ENCODE measurements at regions not wholly inside any gene's neighbourhood (a gene's known extent, or its start where the extent isn't known, plus 50 kb on each side); places are given as distances from the start of the nearest gene placed in this dataset.

GRCh38 chr12:62170241-62170640 lies 90.0 kb upstream of the USP15 start:
- ChIA-PET CTCF (ENCODE audit: low intra/inter-chr PET ratio) (no interaction called here), POLR2A (interaction anchor here (1.7 kb wide), 1 partner anchor 11 kb away, joined by 3 read pairs; no protein-coding TSS in a partner anchor)
- ATAC-seq (no peak), FAIRE-seq (no peak), DNase-seq (ENCODE audit: extremely low read depth in 1 of 4, low spot score in 3 of 4) (no peak)
- H3K4me2 ChIP-seq (ENCODE audit: insufficient read depth, low read length), result no peak overlapping the region
- no peaks in the 10 kb centered on the region for H3K9me3 ChIP-seq (replicated peaks; ENCODE audit: control insufficient read depth, insufficient read depth, low read depth, low read length)
- WGBS (ENCODE audit: insufficient coverage, low coverage, missing lambda C conversion rate), result 0% methylated on average over 1 of the region's 1 CpG
- in situ Hi-C loops (cut with MboI) (no loop called here), intact Hi-C loops (cut with micrococcal nuclease) (no loop called here)
- H3K36me3 ChIP-seq (ENCODE audit: control insufficient read depth, insufficient read depth, low read length), result no peaks in the 10 kb centered on the region
- H2AFZ ChIP-seq (ENCODE audit: low read depth, low read length), result no peak overlapping the region
- no peaks in the 10 kb centered on the region for H3K79me2 ChIP-seq (ENCODE audit: control insufficient read depth, insufficient read depth, low read length)
- no peak overlapping the region for H3K27ac ChIP-seq (ENCODE audit: extremely low read depth, low read depth, low read length)
- no peak for TF ChIP-seq ZNF507 (tag; conservative IDR thresholded peaks at IDR 0.05)
- TF ChIP-seq MXI1 (IDR thresholded peaks at IDR 0.05; ENCODE audit: low read depth, low read length), result no peak
- H3K4me1 ChIP-seq (replicated peaks in 1 of 2; ENCODE audit: control insufficient read depth in 2 of 2, insufficient read depth in 2 of 2, low read length in 2 of 2), result no peaks in the 10 kb centered on the region
- H3K27me3 ChIP-seq (ENCODE audit: control insufficient read depth in 2 of 2, insufficient read depth in 2 of 2, low read length in 2 of 2), result no peaks in the 10 kb centered on the region
- no peaks in the 10 kb centered on the region for H4K20me1 ChIP-seq (replicated peaks; ENCODE audit: control insufficient read depth, insufficient read depth, low read length)
- no peak overlapping the region for H3K9ac ChIP-seq (ENCODE audit: insufficient read depth in 1 of 2, low read depth in 2 of 2, low read length in 2 of 2)
- BruUV-seq (replicated peaks), result no TSS peak
- no peaks in the 10 kb centered on the region for H3K9me1 ChIP-seq (ENCODE audit: control insufficient read depth, insufficient read depth, low read length)
- no peak overlapping the region for H3K4me3 ChIP-seq

- Histone ChIP-seq H3K27me3 (ENCODE audit: control insufficient read depth in 2 of 2, insufficient read depth in 2 of 2, low read length in 2 of 2) (peaks cover 0 to 8% of the 10 kb centered on the region in 2 experiments; a peak in 2 of 5 replicates), H3K9me1 (ENCODE audit: control insufficient read depth, insufficient read depth, low read length) (no peaks in the 10 kb centered on the region), H3K4me1 (replicated peaks in 1 of 2; ENCODE audit: control insufficient read depth in 2 of 2, insufficient read depth in 2 of 2, low read length in 2 of 2) (peaks cover 0 to 18% of the 10 kb centered on the region in 2 experiments; a peak in 2 of 5 replicates), H4K20me1 (replicated peaks; ENCODE audit: control insufficient read depth, insufficient read depth, low read length) (no peaks in the 10 kb centered on the region), H3K27ac (ENCODE audit: extremely low read depth, low read depth, low read length) (no peak overlapping the region), H2AFZ (ENCODE audit: low read depth, low read length) (no peak overlapping the region), H3K4me3 (no peak overlapping the region), H3K9me3 (replicated peaks; ENCODE audit: control insufficient read depth, insufficient read depth, low read depth, low read length) (no peaks in the 10 kb centered on the region), H3K79me2 (ENCODE audit: control insufficient read depth, insufficient read depth, low read length) (no peaks in the 10 kb centered on the region), H3K36me3 (ENCODE audit: control insufficient read depth, insufficient read depth, low read length) (no peaks in the 10 kb centered on the region), H3K4me2 (ENCODE audit: insufficient read depth, low read length) (no peak overlapping the region), H3K9ac (ENCODE audit: insufficient read depth in 1 of 2, low read depth in 2 of 2, low read length in 2 of 2) (no peak overlapping the region)
- ATAC-seq (no peak), FAIRE-seq (no peak), DNase-seq (ENCODE audit: extremely low read depth in 1 of 4, low spot score in 3 of 4) (no peak)
- ChIA-PET CTCF (ENCODE audit: low intra/inter-chr PET ratio) (no interaction called here), POLR2A (no interaction called here)
- no TSS peak for BruUV-seq (replicated peaks)
- WGBS (ENCODE audit: insufficient coverage, low coverage, missing lambda C conversion rate), result 71% methylated on average over 45 of the region's 61 CpGs
- intact Hi-C loops (cut with micrococcal nuclease), result loop anchor here (5.0 to 10.0 kb wide), 3 partner anchors 64 to 246 kb away; no protein-coding TSS in a partner anchor
- in situ Hi-C loops (cut with MboI), result no loop called here
- no peak for TF ChIP-seq BCLAF1 (IDR thresholded peaks at IDR 0.05; ENCODE audit: borderline replicate concordance in 1 of 2, control insufficient read depth in 1 of 2, low read depth in 2 of 2, low read length in 1 of 2)
- TF ChIP-seq DEAF1 (CRISPR knock-in tag; IDR thresholded peaks at IDR 0.05), result no peak
- no peak for TF ChIP-seq ZNF655 (CRISPR knock-in tag; IDR thresholded peaks at IDR 0.05)
- no peak for TF ChIP-seq EZH2 (IDR thresholded peaks at IDR 0.05; ENCODE audit: borderline replicate concordance, low read depth, low read length)
- no peak for TF ChIP-seq GTF2E2 (tag; IDR thresholded peaks at IDR 0.05)
These were observed 69.3 kb upstream of the USP15 start for GRCh38 chr12:62190689-62191490.

All from K562 (cell line).